EL (cell line): ENCODE measurements at regions not wholly inside any gene's neighbourhood (a gene's known extent, or its start where the extent isn't known, plus 50 kb on each side); places are given as distances from the start of the nearest gene placed in this dataset.

ENCODE experiments used
- DNase-seq: peaks from one replicate; pipeline ENCODE4 v3.0.0-alpha.2; 2016

DNA sequence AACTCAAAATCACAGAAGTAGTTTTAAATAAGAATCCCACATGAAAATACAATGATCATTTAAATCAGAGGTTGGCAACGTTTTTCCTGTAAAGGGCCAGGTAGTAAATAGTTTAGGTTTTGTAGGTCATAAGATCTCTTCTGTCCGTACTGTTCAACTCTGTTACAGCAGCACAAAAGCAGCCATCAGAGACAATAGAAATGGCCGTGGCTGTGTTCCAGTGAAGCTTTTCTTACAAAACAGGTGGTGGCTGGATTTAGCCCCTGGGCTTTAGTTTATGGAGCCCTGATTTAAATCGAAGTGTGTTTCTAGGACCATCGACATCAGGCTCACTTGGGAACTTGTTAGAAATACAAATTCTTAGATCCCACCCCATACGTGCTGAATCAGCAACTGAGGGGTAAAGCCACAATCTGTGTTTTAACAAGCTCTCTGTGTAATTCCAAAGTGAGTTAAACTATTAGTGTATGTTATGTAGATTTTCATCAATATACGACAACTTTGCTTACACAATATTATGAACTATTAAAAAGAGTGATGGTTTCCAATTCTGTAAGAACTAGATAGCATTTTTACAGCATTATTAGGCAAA, 54.8 kb upstream of the MIR17HG start:
- no peak for DNase-seq

DNA sequence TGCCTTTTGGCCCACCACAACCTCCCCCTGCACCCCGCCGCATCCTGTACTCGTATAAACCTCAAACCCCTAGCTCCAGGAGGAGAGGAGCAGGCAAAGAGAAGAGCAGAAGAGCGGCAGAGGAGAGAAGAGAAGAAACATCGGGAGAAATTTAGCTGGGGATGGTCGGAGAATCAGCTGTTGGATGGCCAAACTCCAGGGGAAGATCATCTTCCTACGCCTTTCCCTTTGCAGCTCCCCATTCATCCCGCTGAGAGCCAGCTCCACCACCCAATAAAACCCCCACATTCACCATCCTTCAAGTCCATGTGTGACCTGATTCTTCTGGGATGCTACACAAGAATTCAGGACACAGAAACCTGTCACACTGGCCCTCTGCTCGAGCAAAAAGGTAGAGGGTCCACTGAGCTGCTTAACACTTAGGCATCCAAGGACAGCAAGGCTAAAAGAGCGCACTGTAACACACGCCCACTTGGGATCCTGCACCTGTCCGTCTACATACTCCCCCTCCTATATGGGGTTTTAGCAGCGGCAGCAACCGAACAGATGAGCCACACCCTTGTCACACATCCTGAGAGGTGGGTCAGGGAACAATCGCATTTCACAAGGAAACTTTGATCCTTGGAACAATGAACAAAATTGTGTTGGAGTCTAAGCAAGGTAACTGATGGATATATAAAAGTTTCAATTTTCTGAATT, 51.6 kb upstream of the MIR17HG start:
- no peak for DNase-seq

DNA sequence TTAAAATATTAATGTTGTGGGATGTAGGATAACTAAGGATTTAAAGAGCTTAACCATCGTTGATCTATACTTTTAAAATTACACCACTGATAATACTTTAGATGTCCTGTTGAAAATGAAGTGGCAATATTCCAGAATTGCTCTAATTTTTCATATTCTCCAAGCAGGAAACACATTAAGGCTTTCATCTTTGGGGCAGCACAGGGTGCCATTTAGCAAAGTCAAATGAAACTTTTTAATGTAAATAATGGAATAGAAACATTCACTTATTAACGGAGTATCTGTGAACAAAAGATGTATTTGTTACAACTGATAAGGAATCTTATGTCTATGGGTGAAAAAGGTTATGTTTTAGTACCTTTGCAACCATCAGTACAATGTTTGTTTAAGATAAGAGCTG, 50.0 kb upstream of the MIR17HG start:
- no peak for DNase-seq
